Right lobe of liver (tissue), 4 donors: ENCODE measurements at regions not wholly inside any gene's neighbourhood (a gene's known extent, or its start where the extent isn't known, plus 50 kb on each side); places are given as distances from the start of the nearest gene placed in this dataset.

ENCODE experiments used
- CTCF ChIP-seq, 4 donors: fragments of 200-600 bp in 3 of 4; fragments of 450-650 bp in 1 of 4; IDR thresholded peaks; one replicate each; pipeline versions ENCODE4 v1.5.1 to v1.8.0; 2016 to 2022; ENCODE audit warnings: antibody characterized with exemption in 4 of 4, mild to moderate bottlenecking in 2 of 4
- POLR2A ChIP-seq: fragments of 450-650 bp; IDR thresholded peaks from one replicate; pipeline ENCODE4 v1.6.1; 2017; ENCODE audit warnings: antibody characterized with exemption, mild to moderate bottlenecking
- donor health status: DM: no; HTN: no; CAD: no.
- donor health status: DM: no; HTN: no; CAD: no.
- donor health status: DM: no; HTN: yes; CAD: no.

GRCh38 chr2:221107424-221107823, 464.7 kb downstream of the EPHA4 start:
- TF ChIP-seq POLR2A (no peak), CTCF (IDR thresholded peaks at IDR 0.05) (no peak)
